BJ (cell line): ENCODE measurements at regions not wholly inside any gene's neighbourhood (a gene's known extent, or its start where the extent isn't known, plus 50 kb on each side); places are given as distances from the start of the nearest gene placed in this dataset.

Experiments
- CTCF ChIA-PET: fragments of 350-600 bp; formaldehyde crosslinking; extraction: SDS; loops from one replicate; lab custom pipeline; 2021; ENCODE audit warnings: antibody characterized with exemption, inconsistent platforms; lab: Yijun Ruan, JAX
- POLR2A ChIA-PET: fragments of 300-600 bp; sonication (Branson Sonifier 250); formaldehyde crosslinking; extraction: SDS; loops from one replicate; lab custom pipeline; 2021; ENCODE audit warnings: antibody characterized with exemption; lab: Charles Lee
- DNase-seq: peaks from one replicate; pipeline ENCODE4 v3.0.0-alpha.2; 2011; ENCODE audit warnings: low read depth
- H3K27me3 ChIP-seq: 2 replicates; pipeline ENCODE4 v1.6.0; 2011; ENCODE audit warnings: low read length; ENCODE audit not compliant: control insufficient read depth, insufficient read depth
- H3K36me3 ChIP-seq: 2 replicates; pipeline ENCODE4 v1.5.1; 2011; ENCODE audit warnings: low read length; ENCODE audit not compliant: control insufficient read depth, insufficient read depth
- H3K4me3 ChIP-seq: 2 replicates; pipeline ENCODE4 v1.5.1; 2011; ENCODE audit warnings: low read depth, mild to moderate bottlenecking, control low read depth, low read length
- CTCF ChIP-seq: IDR thresholded peaks from 2 replicates; pipeline ENCODE4 v1.5.1; 2011; ENCODE audit warnings: low read depth, mild to moderate bottlenecking, control low read depth, inconsistent platforms, low read length, moderate library complexity; ENCODE audit not compliant: insufficient read depth

- no peak for DNase-seq
- no peak for TF ChIP-seq CTCF
- H3K36me3 ChIP-seq = no peaks in the 10 kb centered on the region
- CTCF ChIA-PET = interaction anchor here (0.8 kb wide), 1 partner anchor 14 kb away, joined by 4 read pairs; no protein-coding TSS in a partner anchor
- H3K27me3 ChIP-seq = no peaks in the 10 kb centered on the region
- POLR2A ChIA-PET = no interaction called here
- H3K4me3 ChIP-seq = no peak overlapping the region
Observed at GRCh38 chr1:239436286-239436685, 49.9 kb downstream of the CHRM3 start.

- Histone ChIP-seq H3K36me3 (no peaks in the 10 kb centered on the region), H3K27me3 (no peaks in the 10 kb centered on the region), H3K4me3 (no peak overlapping the region)
- POLR2A ChIA-PET = no interaction called here
- CTCF ChIA-PET = interaction anchor here (1.3 kb wide), 1 partner anchor 13 kb away, joined by 4 read pairs; no protein-coding TSS in a partner anchor
- no peak for DNase-seq
- TF ChIP-seq CTCF = no peak
Observed at GRCh38 chr1:239437822-239438221, 51.5 kb downstream of the CHRM3 start.

- CTCF ChIA-PET = interaction anchor here (1.3 kb wide), 1 partner anchor 12 kb away, joined by 4 read pairs; no protein-coding TSS in a partner anchor
Observed at GRCh38 chr1:239438891-239439290, 52.5 kb downstream of the CHRM3 start.

GRCh38 chr1:239443361-239443760 lies 57.0 kb downstream of the CHRM3 start:
- ChIA-PET CTCF (no interaction called here), POLR2A (no interaction called here)
- TF ChIP-seq CTCF = no peak
- no peaks in the 10 kb centered on the region for H3K36me3 ChIP-seq
- H3K27me3 ChIP-seq = no peaks in the 10 kb centered on the region
- DNase-seq = no peak
- H3K4me3 ChIP-seq = no peak overlapping the region

More at GRCh38 chr1:239438891-239439290, 52.5 kb downstream of the CHRM3 start:
- TF ChIP-seq CTCF = no peak
- Histone ChIP-seq H3K36me3 (no peaks in the 10 kb centered on the region), H3K27me3 (no peaks in the 10 kb centered on the region), H3K4me3 (no peak overlapping the region)
- no peak for DNase-seq
- POLR2A ChIA-PET = no interaction called here

- no peak overlapping the region for H3K4me3 ChIP-seq
- POLR2A ChIA-PET = no interaction called here
- CTCF ChIA-PET = no interaction called here
- no peak for TF ChIP-seq CTCF
- no peak for DNase-seq
- H3K27me3 ChIP-seq = no peaks in the 10 kb centered on the region
- H3K36me3 ChIP-seq = no peaks in the 10 kb centered on the region
Observed at GRCh38 chr1:239446611-239447010, 60.2 kb downstream of the CHRM3 start.
